Glutamatergic neuron (in vitro differentiated cells): ENCODE measurements at regions not wholly inside any gene's neighbourhood (a gene's known extent, or its start where the extent isn't known, plus 50 kb on each side); places are given as distances from the start of the nearest gene placed in this dataset.

Experiments used
- DNase-seq: peaks from one replicate; pipeline ENCODE4 v3.0.0; 2022
- H3K27ac Mint-ChIP-seq: one replicate; pipeline ENCODE4 v1.8.0; 2020; ENCODE audit warnings: mild to moderate bottlenecking, mixed read lengths, inconsistent platforms; ENCODE audit not compliant: unreplicated experiment
- H3K27me3 Mint-ChIP-seq: one replicate; pipeline ENCODE4 v1.8.0; 2020; ENCODE audit warnings: mild to moderate bottlenecking, moderate library complexity, mixed read lengths, inconsistent platforms; ENCODE audit not compliant: unreplicated experiment
- H3K36me3 Mint-ChIP-seq: one replicate; pipeline ENCODE4 v1.8.0; 2020; ENCODE audit warnings: mild to moderate bottlenecking, mixed read lengths, inconsistent platforms; ENCODE audit not compliant: unreplicated experiment
- H3K4me1 Mint-ChIP-seq: one replicate; pipeline ENCODE4 v1.8.0; 2020; ENCODE audit warnings: mild to moderate bottlenecking, low read depth, mixed read lengths, inconsistent platforms; ENCODE audit not compliant: unreplicated experiment
- H3K4me3 Mint-ChIP-seq: one replicate; pipeline ENCODE4 v1.8.0; 2020; ENCODE audit warnings: mild to moderate bottlenecking, mixed read lengths, inconsistent platforms; ENCODE audit not compliant: unreplicated experiment
- H3K9me3 Mint-ChIP-seq: one replicate; pipeline ENCODE4 v1.8.0; 2020; ENCODE audit warnings: mild to moderate bottlenecking, moderate library complexity, mixed read lengths, inconsistent platforms; ENCODE audit not compliant: unreplicated experiment
- CTCF ChIP-seq: fragments of 200-600 bp; sonication (generic); IDR thresholded peaks from one replicate; pipeline ENCODE4 v1.5.0; 2021; ENCODE audit not compliant: partially characterized antibody, unreplicated experiment

GRCh38 chr13:46964789-46965527, 68.1 kb upstream of the HTR2A start:
- Mint-ChIP-seq H3K4me1 (peaks cover 2% of the 10 kb centered on the region), H3K27me3 (no peaks in the 10 kb centered on the region), H3K27ac (no peak overlapping the region), H3K4me3 (no peak overlapping the region), H3K36me3 (no peaks in the 10 kb centered on the region), H3K9me3 (peaks cover 1% of the 10 kb centered on the region)
- no peak for TF ChIP-seq CTCF
- no peak for DNase-seq

GRCh38 chr13:46963904-46964303, 67.1 kb upstream of the HTR2A start:
- DNase-seq: no peak
- peaks cover 2% of the 10 kb centered on the region for H3K4me1 Mint-ChIP-seq

GRCh38 chr13:46962281-46962941, 65.6 kb upstream of the HTR2A start:
- peaks cover 1% of the 10 kb centered on the region for H3K9me3 Mint-ChIP-seq
- no peak for DNase-seq
- no peak overlapping the region for H3K27ac Mint-ChIP-seq
- no peak overlapping the region for H3K4me3 Mint-ChIP-seq
- TF ChIP-seq CTCF: no peak
- H3K4me1 Mint-ChIP-seq: peaks cover 2% of the 10 kb centered on the region
- H3K36me3 Mint-ChIP-seq: no peaks in the 10 kb centered on the region
- H3K27me3 Mint-ChIP-seq: peaks cover 2% of the 10 kb centered on the region

More at GRCh38 chr13:46963904-46964303, 67.1 kb upstream of the HTR2A start:
- Mint-ChIP-seq H3K4me3 (no peak overlapping the region), H3K9me3 (peaks cover 1% of the 10 kb centered on the region), H3K27me3 (no peaks in the 10 kb centered on the region), H3K36me3 (no peaks in the 10 kb centered on the region), H3K27ac (no peak overlapping the region)
- no peak for TF ChIP-seq CTCF

GRCh38 chr13:46961719-46962118, 64.9 kb upstream of the HTR2A start:
- Mint-ChIP-seq H3K9me3 (no peaks in the 10 kb centered on the region), H3K4me3 (no peak overlapping the region), H3K27ac (no peak overlapping the region), H3K4me1 (peaks cover 2% of the 10 kb centered on the region), H3K36me3 (no peaks in the 10 kb centered on the region), H3K27me3 (peaks cover 2% of the 10 kb centered on the region)
- no peak for TF ChIP-seq CTCF
- no peak for DNase-seq

- no peaks in the 10 kb centered on the region for H3K4me1 Mint-ChIP-seq
- DNase-seq: no peak
- H3K27ac Mint-ChIP-seq: no peak overlapping the region
- no peak for TF ChIP-seq CTCF
- no peaks in the 10 kb centered on the region for H3K9me3 Mint-ChIP-seq
- H3K4me3 Mint-ChIP-seq: no peak overlapping the region
- no peaks in the 10 kb centered on the region for H3K36me3 Mint-ChIP-seq
- peaks cover 2% of the 10 kb centered on the region for H3K27me3 Mint-ChIP-seq
Measured at GRCh38 chr13:46953941-46954340, 57.1 kb upstream of the HTR2A start.
